Activated CD4-positive, CD25-positive, alpha-beta regulatory T cell treated with anti-CD3 and anti-CD28 coated beads, Interleukin-2, amount 50 U/mL, for 24 hours (primary cell): ENCODE measurements at regions not wholly inside any gene's neighbourhood (a gene's known extent, or its start where the extent isn't known, plus 50 kb on each side); places are given as distances from the start of the nearest gene placed in this dataset.
"Not testable (repeated sequence)": the region's sequence is repeated elsewhere in the genome, so short reads cannot be mapped to it uniquely, and the experiment has no call there.

Experiments used
- ATAC-seq, 2 donors: fragments of 150-1000 bp; cut with Tn5 transposase; one replicate each; pipeline ENCODE4 v1.10.0; 2021; ENCODE audit warnings: mild to moderate bottlenecking in 1 of 2, moderate library complexity in 1 of 2

DNA sequence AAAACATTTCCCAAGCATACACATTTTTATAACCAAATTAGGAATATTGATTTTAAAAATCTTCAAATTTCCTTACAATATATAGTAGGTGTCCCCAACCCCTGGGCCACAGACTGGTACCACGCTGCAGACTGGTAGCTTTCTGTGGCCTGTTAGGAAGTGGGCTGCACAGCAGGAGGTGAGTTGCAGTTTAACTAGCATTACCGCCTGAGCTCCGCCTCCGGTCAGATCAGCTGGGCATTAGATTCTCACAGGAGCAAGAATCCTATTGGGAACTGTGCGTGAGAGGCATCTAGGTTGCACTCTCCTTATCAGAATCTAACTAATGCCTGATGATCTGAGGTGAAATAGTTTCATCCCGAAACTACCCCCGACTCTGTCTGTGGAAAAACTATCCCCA, 62.1 kb downstream of the ZWINT start:
- no peak for ATAC-seq

DNA sequence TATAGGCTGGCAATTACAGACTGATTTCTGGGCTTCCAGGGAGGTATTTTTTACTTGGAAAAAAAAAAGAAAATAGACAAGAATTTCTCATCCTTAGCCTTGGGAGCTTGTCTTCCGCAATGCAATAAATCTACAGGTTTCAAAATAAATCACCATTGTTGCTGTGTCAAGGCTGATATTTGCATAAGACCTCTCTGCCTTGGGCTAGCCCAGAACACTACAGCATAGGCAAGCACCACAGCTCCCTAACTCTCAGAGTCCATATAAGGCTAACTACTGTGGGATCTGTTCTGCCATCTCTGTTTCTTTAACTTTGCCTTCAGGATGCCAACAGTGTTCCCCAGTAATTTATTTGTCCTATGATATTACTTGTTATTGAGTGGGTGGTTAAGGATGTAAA, 64.4 kb downstream of the ZWINT start:
- no peak for ATAC-seq

DNA sequence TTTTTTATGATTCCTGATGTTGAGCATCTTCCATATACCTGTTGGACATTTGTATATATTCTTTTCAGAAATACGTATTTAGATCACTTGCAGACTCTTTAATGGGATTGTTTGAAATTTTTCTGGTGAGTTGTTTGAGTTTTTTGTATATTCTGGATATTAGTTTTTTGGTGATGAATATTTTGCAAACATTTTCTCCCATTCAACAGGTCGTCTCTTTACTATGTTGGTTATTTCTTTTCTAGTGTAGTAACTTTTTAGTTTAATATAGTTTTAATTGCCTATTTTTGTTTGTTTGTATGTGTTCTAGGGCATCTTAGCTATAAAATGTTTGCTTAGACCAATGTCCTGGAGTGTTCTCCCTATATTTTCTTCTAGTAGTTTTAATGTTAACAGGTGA, 72.7 kb downstream of the ZWINT start:
- no peak for ATAC-seq

DNA sequence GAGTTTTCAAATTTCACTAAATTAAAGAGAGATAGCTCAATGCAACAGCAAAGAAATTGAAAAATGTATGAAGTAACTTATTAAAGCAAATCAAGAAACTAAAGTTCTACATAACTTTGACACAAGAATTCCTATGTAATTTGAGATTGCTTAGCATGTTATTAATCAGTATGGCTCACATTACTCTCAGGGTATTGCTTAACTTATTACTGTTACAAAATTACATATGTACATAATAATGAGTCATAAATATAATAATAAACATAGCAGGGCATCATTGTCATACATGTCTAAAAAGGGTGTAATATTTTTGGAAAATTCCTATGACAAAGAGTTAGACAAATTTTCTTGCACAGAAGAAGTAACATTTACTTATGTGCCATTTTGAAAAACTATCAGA, 75.0 kb downstream of the ZWINT start:
- no peak for ATAC-seq

DNA sequence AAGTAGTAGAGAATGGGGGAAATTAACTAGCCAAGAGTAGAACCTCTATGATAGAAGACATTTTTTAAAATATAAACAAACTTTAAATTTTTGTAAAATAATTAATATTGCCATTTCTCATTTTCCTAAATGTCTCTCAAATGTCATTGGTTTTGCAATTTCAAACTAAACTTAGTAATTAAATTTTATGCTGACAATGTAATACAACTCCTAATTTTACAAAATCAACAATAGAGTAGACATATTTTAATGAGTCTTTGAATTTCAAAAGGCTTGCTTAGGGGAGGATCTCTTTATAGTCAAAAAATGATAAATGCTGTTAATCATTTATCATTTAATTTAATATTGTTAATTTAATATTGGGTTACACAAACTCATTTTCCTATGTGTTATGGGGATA, 81.8 kb downstream of the ZWINT start:
- ATAC-seq, result no peak

DNA sequence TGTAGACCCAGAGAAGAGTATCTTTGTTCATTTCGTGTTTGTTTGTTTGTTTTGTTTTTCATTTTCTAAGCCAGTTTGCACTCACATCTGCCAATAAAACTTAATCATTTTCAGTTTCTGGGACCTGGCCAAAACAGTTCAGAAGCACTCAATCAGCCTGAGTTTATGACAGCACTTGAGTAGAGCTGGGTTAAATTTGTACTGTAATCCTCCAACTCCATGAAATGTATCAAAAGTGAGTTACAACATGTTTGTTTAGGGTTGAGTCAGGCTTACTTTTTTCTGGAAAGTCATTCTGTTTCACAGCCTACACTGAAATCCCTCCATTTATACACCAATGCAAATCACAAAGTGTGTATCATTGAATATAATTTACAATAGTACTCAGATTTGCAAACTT, 91.9 kb downstream of the ZWINT start:
- ATAC-seq, result no peak

DNA sequence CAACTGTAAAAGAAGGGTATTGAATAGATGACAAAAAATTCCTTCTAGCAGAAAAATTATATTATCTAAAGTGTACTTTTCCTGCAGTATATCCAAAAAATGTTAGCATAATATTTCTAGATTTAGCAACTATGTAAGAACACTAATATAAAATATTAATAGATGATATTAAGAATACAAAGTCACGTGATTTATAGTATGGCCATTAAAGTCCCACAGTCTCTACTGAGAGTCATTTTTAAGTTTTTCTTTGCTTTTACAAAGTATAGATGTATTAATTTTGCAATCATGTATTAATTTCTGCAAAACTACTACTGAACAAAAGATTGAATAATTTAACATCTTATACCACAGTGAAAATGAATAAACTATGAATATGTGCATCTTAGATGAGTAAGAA, 94.9 kb downstream of the ZWINT start:
- no peak for ATAC-seq

DNA sequence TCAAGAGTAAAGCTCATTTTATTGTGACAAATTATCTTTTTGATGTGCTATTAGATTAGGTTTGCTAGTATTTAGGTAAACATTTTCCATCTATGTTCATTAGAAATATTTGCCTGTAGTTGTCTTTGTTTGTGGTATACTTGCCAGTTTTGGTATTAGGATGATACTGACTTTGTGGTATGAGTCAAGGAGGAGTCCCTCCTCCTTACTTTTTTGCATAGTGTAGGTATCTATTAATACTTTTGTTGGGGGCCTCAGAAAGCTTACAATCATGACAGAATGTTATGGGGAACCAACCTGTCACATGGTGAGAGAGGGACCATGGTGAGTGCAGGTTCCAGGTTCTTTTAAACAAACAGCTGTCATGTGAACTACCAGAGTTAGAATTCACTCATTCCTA, 102.1 kb downstream of the ZWINT start:
- no peak for ATAC-seq

DNA sequence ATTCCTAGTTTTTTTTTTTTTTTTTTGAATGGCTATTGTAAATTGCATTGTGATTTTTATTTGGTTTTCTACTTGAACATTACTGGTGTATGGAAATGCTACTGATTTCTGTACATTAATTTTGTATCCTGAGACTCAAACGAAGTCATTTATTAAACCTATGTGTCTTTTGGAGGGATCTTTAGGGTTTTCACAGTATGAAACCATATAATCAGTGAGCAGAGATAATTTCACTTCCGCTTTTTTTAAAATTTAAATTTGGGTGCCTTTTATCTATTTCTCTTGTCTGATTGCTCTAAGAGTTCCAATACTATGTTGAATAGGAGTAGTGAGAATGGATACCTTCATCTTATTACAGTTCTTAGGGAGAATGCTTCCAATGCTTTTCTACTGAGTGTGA, 102.7 kb downstream of the ZWINT start:
- ATAC-seq, result no peak

DNA sequence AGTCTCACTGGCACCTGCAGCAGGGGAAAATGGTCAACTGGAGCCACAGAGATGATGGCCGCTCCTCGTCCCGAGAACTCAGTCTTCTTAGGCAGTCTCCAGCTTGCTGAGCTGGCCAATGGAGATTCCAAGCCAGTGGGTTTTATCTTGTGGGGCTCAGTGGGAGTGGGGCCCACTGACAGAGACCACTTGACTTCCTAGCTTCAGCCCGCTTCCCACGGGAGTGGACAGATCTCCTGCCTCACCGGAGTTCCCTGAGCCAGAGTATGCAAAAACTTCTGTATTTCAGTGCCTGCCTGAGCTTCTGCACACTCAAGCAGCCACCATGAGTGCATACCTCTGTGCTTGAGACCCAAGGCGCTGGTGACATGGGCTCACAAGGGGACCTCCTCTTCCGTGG, 105.8 kb downstream of the ZWINT start:
- ATAC-seq, result no peak

DNA sequence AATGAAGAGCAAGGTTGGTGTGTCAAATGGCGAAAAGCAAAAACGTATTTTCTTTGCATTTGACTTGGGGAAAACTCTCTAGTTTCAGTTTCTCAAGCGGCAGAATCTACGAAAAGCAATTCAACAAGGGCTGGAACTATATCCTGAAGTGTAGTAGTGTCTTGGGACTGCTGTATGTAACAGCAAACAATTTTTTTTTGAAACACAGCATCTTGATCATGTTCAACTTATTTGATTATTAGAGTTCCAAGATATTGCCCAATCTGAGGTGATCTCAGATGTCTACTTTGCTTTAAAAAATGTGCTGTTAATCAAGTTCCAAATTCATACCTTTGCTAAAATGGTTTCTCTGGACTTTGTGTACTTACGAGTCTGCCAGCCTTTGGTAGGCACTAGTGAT, 120.6 kb downstream of the ZWINT start:
- ATAC-seq, result no peak

DNA sequence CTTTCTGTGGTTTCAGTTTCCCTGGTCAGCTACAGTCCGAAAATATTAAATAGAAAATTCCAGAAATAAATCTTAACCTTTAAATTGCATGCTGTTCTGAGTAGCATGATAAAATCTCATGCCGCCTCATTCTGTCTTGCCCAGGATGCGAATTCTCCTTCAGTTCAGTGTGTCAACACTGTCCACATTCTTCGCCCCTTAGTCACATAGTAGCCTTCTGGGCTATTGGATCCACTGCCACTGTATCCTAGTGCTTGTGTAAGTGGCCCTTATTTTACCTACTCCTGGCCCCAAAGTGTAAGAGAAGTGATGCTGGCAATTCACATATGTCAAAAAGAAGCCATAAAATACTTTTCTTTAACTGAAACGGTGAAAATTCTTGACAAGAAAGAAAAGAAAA, 129.6 kb downstream of the ZWINT start:
- ATAC-seq, result no peak

DNA sequence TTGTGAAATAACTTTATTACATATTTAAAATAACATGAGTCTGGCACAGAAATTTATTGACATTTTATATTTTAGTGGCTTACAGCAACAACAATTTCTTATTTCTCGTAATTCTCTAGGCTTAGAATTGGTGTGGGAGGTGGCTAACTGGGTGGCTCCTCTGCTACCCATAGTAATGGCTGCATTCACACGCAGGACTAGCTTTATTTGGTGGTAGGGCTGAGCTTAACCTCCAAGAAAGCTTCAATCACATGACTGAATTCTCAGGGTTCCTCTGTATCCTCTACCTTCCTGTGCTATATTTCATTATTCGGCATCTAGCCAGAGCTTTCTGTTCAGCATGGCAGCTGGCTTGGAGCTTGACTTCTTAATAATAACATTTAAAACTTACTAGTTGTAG, 138.8 kb downstream of the ZWINT start:
- no peak for ATAC-seq

DNA sequence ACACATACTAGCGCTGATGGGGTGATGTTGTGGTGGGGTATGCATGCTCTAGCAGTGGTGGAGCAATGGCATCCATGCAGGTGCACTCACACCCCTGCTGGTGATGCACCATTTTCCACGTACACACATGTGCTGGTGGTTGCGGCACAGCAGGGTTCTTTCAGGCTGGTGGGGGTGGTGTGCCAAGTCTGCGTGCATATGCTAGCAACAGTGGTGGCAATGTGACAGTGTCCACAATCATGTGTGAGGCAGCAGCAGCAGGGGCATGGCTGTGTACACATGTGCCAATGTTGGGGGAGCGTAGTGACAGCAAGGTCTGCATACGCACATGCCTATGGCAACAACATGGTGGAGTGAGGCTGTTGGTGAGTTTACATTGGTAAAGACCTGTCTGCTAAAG, 148.1 kb downstream of the ZWINT start:
- no peak for ATAC-seq

DNA sequence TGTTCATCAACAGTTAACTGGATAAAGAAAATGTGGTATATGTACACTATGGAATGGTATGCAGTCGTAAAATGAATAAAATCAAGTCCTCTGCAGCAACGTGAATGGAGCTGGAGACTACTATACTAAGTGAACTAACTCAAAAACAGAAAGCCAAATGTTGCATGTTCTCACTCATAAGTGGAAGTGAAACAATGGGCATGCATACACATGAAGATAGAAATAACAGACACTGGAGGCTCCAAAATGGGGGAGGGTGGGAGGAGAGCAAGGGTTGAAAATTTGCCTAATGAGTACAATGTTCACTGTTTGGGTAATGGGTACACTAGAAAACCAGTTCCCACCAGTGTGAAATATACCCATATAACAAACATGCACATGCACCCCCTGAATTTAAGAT, 179.5 kb downstream of the ZWINT start:
- no peak for ATAC-seq

DNA sequence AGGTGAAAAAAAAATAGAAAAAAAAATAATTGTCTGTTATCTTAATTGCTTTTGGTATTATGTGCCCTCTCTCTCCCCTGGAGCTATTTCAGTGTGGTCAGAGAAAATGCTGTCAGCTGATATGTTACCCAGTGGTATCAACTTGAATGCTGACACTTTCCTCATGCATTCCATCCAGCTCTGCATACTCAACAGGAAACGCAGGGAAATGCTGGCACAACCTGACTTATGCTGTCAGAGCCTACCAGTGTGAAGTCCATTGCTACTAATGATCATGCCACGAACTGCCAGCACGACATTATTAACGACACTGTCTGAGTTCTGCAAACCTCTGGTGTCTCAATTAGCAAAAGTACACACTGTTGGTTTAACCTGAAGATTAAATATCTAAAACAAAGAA, 182.8 kb downstream of the ZWINT start:
- no peak for ATAC-seq

DNA sequence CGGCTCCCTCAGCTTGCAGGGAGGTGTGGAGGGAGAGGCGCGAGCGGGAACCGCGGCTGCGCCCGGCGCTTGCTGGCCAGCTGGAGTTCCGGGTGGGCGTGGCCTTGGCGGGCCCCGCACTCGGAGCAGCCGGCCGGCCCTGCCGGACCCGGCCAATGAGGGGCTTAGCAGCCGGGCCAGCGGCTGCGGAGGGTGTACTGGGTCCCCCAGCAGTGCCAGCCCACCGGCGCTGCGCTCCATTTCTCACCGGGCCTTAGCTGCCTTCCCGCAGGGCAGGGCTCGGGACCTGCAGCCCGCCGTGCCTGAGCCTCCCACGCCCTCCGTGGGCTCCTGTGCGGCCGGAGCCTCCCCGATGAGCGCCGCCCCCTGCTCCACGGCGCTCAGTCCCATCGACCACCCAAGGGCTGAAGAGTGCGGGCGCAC, 206.0 kb downstream of the ZWINT start:
- ATAC-seq, result not testable (repeated sequence)

DNA sequence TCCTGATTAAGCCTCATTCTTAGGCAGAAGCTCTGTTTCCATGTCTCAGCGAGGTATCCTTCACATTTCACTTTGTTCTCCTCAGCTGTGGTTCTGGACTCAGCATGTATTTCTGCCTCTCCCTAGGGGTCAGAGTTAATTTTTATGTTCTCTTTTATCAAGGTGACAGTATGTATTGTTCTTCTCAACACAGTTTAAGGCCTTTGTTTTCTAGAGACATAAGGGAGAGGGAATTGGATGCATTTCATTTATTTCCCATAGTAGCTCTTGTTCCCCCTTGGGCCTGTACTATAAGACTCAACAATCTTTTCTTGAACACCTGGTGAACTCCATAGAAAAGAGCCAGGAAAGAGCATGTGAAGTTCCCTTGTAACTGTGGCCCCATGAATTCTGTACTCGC, 214.3 kb downstream of the ZWINT start:
- no peak for ATAC-seq

DNA sequence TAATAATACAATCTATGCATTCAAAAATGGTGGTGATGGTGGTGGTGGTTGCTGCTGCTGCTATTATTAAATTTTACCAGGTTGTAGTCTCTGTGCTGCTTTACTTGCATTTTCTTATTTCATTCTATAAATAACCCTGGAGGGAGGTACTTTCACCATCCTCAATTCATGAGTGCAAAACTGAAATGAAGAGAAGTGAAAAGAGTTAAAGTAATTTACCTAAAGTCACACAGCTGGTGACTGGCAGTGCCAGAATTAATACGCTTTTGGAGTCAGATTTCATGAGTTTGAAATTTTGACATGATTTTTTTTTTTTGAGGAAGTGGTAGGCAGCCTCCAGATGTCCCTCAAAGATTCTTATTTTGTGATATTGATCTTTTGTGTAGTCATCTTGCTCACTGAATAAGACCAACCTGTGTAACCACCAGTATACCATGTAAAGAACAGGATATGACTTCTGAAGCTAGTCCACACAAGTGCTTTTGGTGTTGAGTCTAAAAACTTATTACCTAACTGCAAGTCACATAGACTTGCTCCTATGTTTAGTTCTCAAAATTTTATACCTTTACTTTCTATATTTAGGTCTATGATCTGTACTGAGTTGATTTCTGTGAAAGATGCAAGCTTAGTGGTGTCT, 218.8 kb downstream of the ZWINT start:
- ATAC-seq, result no peak

DNA sequence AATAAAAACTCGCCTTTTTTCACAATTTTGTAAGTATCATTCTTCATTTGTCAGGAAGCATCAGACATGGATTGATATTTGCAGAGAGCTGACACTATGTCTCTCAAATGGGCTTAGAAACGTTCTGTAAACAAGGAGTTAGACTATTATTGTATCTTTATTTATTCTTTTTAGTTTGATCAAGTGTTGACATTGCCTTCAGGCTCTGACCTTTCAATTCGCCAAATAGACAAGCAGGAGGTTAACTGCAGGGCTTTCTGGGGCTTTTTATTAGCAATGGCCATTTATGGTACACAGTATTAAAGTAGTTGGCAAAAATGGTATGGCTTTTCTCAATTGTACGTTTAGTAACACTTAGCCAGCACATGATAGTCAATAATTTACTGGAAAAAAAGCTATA, 221.7 kb downstream of the ZWINT start:
- ATAC-seq, result no peak

DNA sequence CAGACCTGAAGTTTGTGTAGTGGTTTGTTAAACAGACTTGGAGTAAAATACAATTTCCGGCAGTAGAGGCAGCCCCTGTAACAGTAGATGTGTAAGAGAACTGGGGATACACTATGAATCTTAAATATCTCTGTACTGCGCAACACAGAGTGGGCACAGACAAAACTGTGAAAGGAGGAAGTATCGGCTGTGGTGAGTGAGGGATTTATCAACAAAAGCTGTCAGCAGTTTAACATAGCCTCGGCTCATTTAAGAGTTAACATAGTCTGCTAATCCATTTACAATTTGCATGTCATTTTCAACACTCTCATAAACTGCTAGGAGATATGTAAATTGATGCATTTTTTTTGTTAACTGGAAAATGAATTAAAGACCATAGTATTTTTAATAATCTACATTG, 225.2 kb downstream of the ZWINT start:
- ATAC-seq, result no peak

DNA sequence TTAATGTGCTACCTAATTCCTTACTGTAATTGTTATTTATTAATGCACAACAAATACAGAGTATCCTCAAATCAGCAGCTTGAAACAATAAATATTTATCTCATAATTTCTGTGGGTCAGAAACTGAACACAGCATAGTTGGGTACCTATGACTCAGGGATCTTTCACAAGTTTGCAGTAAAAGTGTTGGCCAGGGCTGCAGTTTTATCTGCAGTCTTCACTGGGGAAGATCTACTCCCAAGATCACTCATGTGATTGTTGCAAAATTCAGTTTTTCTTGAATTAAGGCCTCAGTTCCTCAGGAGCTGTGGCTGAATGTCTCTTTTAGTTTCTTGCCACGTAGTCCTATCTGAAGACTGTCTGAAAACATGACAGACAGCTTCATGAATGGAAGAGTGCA, 237.8 kb downstream of the ZWINT start:
- no peak for ATAC-seq

DNA sequence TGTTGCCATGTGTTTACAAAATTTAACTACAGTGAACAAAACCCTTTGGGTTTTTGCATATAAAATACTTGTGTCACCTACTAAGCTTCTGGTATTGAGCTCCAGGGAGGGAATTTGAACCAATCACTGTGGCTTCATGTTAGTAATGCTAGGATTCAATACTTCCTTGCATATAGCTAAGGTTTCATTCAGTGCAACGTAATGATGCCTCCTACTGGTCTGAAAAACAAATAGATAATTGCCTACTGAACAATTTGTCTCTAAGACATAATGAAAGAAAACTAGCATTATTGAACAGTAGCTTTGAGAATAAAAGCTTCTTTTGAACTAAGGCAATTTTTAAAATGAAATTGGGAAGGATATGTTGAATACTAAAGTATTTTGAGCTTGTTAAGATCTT, 244.4 kb downstream of the ZWINT start:
- ATAC-seq, result no peak

DNA sequence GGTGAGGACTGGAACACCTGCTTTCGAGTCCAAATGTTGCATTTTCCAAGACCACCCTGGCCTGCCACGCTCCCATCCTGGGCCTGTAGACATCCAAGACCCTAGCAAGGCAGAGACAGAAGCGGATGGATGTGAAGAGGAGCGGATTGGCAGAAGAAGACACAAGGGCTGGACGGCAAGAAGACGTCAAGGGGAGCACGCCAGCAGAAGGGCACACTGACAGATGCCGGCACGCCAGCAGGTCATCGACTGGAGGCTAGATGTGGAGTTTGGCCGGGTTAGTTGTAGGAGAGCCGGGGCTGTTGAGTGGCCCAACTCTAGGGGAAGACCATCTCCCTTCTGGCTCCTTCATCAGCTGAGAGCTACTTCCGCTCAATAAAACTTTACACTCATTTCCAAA, 251.6 kb downstream of the ZWINT start:
- no peak for ATAC-seq

DNA sequence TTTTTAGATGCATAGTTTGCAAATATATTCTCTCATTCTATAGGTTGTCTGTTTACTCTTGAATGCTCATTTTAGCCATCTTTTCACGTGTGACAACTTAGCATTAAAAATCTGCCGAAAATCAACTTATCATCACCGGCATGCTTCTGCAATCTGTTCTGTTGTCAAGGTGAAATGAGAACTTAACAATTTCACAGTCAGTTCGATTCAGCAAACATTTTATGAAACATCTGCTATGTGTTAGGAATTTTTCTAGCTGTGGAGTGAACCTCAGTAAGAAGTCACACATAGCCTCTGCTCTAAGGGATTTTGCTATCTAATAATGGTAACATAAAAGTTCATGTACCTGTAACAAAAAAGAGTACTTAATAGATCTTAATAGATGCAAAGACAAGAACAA, 256.1 kb downstream of the ZWINT start:
- no peak for ATAC-seq

DNA sequence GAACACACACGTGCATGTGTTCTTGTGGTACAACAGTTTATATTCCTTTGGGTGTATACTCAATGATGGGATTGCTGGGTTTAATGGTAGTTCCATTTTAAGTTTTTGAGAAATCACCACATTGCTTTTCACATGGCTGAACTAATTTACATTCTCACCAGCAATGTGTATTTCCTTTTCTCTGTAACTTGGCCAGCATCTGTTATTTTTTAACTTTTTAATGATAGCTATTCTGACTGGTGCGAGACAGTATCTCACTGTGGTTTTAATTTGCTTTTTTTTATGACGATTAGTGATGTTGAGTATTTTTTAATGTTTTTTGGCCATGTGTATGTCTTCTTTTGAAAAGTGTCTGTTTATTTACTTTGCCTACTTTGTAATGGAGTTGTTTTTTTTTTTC, 256.6 kb downstream of the ZWINT start:
- ATAC-seq, result no peak
